ENCODE measurements at regions not wholly inside any gene's neighbourhood (a gene's known extent, or its start where the extent isn't known, plus 50 kb on each side); places are given as distances from the start of the nearest gene placed in this dataset.

GRCh38 chr9:111149018-111149759 is 110.9 kb upstream of the LPAR1 start:
- DNase-seq (ENCODE audit: low spot score), result no peak
- FAIRE-seq, result no peak

- peak; percentile 63 for FAIRE-seq
- peak; percentile 33 for DNase-seq (ENCODE audit: low spot score)
Measured at GRCh38 chr9:111148052-111149017, 110.1 kb upstream of the LPAR1 start.

GRCh38 chr9:111147041-111147440 is 108.8 kb upstream of the LPAR1 start:
- FAIRE-seq (no peak), DNase-seq (ENCODE audit: low spot score) (no peak)

GRCh38 chr9:111144741-111145140 is 106.5 kb upstream of the LPAR1 start:
- DNase-seq (ENCODE audit: low spot score) (no peak), FAIRE-seq (no peak)

DNA sequence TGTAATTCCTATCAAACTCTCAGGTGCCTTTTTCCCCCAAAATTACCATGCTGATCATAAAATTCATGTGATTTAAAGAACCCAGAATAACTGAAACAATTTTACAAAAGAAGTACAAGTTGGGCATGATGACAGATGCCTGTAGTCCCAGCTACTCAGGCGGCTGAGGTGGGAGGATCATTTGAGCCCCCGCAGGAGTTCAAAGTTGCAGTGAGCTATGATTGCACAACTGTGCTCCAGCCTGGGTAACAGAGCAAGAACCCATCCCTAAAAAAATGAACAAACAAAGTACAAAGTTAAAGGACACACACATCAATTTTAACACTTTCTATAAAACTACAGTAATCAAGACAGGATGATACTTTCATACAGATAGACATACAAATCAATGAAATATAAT is 97.9 kb upstream of the LPAR1 start:
- FAIRE-seq, result no peak
- no peak for DNase-seq (ENCODE audit: low spot score)

DNA sequence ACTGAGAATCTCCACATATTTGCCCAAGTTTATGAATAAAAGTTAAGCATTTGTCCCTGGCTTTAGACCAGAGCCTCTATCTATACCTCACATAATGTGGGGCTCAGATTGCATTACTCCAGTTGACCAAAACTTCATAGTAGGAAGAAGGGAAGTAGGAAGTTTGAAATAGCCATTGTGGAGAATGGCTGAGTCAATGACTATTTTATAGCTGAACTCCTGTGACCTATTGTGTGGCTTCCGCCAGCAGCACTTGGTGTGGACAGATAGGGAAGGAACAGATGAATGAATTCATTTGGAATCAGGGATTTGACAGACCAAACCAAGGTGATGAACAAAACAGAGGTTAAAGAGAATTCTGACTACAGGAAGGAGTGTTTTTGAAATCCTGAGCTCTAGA is 92.9 kb upstream of the LPAR1 start:
- no peak for FAIRE-seq
- no peak for DNase-seq (ENCODE audit: low spot score)

DNA sequence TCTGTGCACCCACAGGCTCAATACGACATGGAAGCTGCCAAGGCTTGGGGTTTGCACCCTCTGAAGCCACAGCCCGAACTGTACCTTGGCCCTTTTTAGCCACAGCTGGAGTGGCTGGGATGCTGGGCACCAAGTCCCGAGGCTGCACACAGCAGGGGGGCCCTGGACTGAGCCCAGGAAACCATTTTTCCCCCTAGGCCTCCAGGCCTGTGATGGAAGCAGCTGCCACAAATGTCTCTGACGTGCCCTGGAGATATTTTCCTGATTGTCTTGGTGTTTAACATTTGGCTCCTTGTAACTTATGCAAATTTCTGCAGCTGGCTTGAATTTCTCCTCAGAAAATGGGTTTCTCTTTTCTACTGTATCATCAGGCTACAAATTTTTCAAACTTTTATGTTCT is 82.3 kb upstream of the LPAR1 start:
- FAIRE-seq (no peak), DNase-seq (ENCODE audit: low spot score) (no peak)

GRCh38 chr9:111118256-111118948 is 80.1 kb upstream of the LPAR1 start:
- DNase-seq (ENCODE audit: low spot score), result no peak
- no peak for FAIRE-seq

DNA sequence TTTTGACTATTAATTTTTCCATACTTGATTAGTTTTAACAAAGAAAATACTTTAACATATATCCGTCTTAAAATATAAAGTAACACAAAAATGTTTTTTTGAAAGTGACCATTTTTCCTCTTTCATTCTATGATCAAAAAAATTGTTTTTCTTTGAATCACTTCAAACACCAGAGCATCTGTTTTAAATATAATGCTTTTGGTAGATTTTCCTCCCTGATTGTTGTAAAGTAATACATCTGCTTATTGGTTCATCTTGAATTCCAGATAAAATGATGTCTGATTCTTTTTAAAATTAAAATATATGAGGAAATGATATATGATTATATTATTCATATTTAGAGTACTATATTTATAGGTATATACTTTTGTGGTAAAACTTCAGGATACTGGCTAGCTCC is 76.2 kb upstream of the LPAR1 start:
- FAIRE-seq, result no peak

DNA sequence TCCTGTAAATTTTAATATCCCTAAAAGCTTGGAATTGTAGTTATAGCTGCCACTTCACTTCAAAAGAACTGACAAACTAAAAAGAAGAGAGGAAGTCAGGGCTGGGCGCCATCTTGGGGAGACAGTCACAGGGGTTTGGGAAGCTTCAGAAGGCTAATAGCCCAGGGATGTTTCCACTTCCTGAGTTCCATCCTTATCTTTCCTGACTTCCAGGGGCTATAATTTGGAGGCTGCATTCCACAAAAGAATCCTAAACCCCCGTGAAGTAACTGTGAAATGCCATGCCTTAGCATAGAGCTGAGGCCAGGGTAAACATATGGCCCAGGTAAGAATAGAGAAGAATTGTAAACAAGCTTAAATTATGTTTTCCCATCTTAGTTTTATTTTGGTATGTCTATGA is 75.4 kb upstream of the LPAR1 start:
- no peak for DNase-seq (ENCODE audit: low spot score)
- FAIRE-seq, result no peak

More for the DNA sequence above, 76.2 kb upstream of the LPAR1 start:
- DNase-seq (ENCODE audit: low spot score), result no peak

- no peak for FAIRE-seq
- no peak for DNase-seq (ENCODE audit: low spot score)
Measured at GRCh38 chr9:111110805-111111204, 72.5 kb upstream of the LPAR1 start.

DNA sequence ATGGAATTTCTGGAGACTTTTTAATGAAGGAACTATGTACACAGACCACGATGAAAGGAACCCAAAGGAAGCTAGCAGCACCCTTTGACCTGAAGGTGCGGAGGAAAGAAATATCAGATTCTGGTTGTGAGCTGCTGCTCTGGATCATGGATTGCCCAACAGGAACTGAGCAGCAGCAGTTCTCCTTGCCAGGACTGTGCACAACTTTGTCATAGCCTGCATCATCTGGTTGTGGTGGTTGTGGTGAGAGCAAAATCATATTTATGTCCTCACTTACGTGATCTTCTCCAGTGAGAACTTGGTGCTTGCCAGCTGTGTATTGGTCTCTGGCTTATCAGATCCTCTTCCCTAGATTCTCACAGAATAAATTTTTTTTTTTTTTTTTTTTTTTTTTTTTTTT is 70.7 kb upstream of the LPAR1 start:
- DNase-seq (ENCODE audit: low spot score) (no peak), FAIRE-seq (no peak)

- FAIRE-seq, result no peak
Measured at GRCh38 chr9:111107141-111107540, 68.9 kb upstream of the LPAR1 start.

DNA sequence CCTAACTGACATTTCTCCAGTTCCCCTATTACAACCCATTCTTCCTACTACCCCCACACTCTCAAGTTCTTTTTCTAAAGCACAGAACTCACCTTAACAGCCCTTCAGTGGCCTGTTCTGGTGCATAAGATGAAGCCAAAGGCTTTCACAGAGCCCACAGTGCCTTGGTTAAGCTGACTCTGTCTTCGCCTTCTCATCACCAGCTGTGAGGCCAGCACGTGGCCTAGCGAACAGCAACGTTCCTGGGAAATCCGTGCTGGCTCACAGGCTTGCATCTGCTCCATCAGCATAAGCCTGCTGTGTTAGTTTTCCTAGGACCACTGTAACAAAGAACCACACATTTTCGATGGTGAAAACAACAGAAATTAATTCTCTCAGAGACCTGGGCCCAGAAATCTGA is 67.9 kb upstream of the LPAR1 start:
- no peak for DNase-seq (ENCODE audit: low spot score)

More at GRCh38 chr9:111107141-111107540, 68.9 kb upstream of the LPAR1 start:
- no peak for DNase-seq (ENCODE audit: low spot score)

DNA sequence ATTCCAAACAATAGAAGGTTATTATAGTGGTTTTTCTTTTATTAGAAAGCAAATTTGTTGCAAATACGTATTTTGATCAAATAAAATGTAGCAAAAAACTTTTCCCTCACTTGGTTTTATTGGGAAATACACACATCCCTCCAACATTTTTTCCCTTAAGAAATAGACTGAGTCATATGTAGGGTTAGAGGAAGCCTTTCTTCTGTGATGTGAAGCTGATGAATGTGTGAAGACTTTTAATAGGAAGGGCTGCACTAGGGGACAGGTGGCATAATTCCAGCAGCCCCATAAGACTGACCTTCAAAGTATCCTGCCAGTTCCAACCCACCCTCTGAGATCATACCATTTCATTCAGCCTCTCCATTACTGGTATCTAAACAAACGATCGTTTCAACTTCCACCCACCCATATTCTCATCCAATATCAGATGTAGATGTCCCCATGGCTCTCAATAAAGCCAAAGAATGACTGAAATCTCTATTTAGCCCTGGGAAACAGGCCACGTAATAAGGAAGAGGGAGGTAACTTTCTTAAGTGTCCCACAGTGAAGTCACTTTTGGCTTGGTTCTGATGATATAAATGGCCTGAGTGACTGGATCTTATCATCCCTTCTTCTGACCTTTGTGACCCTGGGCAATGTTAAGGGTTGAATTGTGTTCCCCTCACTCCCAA is 64.7 kb upstream of the LPAR1 start:
- DNase-seq (ENCODE audit: low spot score) (no peak), FAIRE-seq (no peak)

More for the DNA sequence above, 67.9 kb upstream of the LPAR1 start:
- no peak for FAIRE-seq

- FAIRE-seq (no peak), DNase-seq (ENCODE audit: low spot score) (no peak)
Measured at GRCh38 chr9:111099199-111100008, 61.1 kb upstream of the LPAR1 start.

- no peak for DNase-seq (ENCODE audit: low spot score)
- FAIRE-seq, result no peak
Measured at GRCh38 chr9:111098093-111098492, 59.8 kb upstream of the LPAR1 start.

DNA sequence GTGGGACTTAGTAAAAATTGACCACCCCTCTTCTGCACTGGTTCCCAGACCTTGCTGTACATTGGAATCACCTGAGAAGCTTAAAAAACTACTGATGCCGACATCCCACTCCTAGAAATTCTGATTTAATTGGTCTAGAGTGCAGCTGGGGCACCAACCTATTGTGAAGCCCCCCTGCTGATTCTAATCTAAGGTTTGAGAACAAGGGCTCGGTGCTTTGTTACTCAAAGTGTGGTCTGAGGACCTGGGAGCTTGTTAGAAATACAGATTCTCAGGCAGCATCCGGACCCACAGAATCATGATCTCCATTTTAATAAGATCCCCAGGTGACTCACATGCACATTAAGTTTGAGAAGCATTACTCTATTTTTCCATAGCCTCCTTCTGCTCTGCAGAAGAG is 57.8 kb upstream of the LPAR1 start:
- no peak for FAIRE-seq

GRCh38 chr9:111095441-111095840 is 57.2 kb upstream of the LPAR1 start:
- FAIRE-seq (no peak), DNase-seq (ENCODE audit: low spot score) (no peak)

More for the DNA sequence above, 57.8 kb upstream of the LPAR1 start:
- no peak for DNase-seq (ENCODE audit: low spot score)

DNA sequence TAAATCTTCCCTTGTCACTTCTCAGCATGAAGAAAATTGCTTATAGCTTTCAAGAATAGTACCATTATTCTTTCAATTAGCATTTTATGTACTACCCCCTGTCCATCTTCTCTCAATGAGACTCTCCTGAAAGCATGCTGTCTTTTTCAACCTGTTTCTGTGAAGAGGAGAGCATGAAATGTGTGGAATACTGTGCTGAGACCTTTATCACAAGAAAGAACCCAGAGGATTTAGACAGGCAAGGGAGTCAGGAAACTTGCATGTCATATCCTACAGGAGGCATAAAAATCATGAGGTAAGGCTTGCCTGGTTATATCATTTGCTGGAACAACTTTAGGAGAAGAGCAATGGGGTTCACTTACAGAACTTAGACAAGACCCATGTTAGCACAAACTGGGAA is 56.7 kb upstream of the LPAR1 start:
- FAIRE-seq, result no peak
- DNase-seq (ENCODE audit: low spot score), result no peak

All from RCC 7860 (cell line).